ENCODE measurements at regions not wholly inside any gene's neighbourhood (a gene's known extent, or its start where the extent isn't known, plus 50 kb on each side); places are given as distances from the start of the nearest gene placed in this dataset.
"Not testable (repeated sequence)": the region's sequence is repeated elsewhere in the genome, so short reads cannot be mapped to it uniquely, and the experiment has no call there.

DNA sequence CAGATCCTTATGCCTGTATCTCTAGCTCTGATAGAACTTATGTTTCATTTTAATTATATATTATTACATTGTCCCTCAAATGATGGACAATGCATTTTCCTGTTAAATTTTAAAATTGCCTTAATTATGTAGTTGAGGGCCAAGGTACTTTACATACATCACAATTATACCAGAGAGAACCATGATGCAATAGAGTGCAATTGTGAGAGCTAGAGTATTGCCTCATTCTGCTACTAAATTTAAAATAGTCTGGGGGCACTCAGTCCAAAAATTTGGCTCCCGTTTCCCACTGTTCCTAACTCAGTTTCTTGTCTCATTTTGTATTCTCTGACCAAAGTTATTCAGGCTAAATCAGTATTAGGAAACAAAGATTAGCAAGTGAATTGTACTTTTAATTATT is 378.5 kb upstream of the ZFP42 start:
- DNase-seq = no peak

DNA sequence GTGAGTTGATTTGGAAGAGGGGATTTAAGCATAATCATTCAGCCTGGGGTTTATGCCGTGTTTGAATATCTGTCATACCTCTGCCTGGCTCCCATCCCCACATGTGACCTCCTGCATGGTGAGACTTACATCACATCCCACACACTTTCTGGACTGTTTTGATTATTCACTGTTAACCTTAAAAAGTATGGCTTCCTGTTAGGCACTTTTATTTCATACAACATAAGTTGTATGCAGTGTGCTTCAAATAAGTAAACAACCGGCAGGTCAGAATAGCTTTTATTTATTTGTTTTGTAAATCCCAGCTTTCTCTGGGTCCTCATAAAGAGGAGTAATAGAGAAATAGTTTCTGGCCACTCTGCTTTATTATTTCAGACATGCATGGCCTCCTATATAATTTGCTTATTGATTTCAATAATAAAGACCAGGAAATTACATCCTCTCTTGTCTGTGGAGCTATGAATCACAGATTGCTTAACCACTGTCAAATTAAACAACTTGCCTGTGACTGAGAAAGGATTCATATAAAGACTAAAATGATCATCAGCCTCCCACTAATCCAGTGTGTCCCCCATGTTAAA is 376.8 kb upstream of the ZFP42 start:
- no peak for DNase-seq

DNA sequence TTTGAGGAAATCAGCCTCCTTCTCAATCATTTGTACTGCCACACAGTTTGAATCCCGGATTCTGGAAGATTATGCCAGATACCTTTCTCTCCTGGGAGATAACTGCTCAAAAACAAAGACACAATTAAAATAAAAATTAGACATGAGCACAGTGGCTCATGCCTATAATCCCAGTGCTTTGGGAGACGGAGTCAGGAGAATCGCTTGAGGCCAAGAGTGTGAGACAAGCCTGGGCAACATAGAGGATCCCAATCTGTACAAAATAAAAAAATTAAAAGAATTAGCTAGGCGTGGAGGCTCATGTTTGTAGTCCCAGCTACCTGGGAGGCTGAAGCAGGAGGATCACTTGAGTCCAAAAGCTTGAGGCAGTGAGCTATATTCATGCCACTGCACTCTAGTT is 376.3 kb upstream of the ZFP42 start:
- DNase-seq = no peak

DNA sequence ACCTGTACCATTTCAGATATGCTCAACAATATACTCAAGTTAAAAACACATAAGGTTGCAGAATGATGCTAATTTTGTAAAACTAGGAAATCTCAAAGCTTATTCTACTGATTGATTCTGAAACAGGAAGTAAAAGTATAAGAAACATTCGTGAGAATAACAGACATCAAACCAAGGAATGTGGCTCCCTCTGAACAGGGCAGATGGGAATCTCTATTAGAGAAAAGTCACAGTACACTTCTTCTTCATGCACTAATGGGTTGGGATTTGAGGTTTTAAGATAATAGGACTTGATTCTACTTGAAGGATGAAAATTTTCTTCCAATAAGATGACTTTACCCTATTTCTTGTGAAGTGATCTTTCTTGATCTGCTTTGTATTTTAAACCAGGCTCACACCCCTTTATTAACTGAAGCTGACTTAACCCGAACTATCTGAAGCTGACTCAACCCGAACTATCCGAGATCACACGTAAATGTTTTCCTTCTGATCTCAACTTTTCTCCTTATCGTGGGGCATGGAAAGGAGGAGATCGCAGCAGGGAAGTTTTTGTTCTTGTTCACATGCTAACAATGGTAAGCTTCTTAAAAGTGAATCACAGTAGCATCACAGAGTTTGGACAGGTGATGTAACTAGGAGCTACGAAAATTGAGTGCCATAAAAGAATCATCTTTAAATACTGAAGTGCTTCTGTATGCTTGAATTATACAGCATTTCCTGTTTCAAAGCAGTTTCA is 363.1 kb upstream of the ZFP42 start:
- DNase-seq = no peak

DNA sequence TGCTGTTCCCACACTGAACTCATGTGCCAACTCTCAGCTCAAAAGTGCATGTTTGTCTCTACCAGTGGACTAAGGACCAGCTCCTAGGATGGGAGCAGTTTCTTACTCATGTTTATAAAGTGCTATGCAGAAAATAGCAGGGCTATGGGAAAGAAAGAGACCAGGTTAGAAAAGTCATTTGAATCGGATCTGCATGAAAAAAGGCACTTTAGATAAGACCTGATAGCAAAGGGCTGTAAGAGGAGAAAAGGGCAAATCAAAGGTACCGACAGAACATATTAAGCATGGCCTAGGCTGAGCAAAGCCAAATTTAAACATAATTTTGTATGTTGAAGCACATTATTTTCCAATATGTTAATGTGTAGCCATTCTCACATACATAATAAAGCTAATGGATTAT is 362.3 kb upstream of the ZFP42 start:
- no peak for DNase-seq

DNA sequence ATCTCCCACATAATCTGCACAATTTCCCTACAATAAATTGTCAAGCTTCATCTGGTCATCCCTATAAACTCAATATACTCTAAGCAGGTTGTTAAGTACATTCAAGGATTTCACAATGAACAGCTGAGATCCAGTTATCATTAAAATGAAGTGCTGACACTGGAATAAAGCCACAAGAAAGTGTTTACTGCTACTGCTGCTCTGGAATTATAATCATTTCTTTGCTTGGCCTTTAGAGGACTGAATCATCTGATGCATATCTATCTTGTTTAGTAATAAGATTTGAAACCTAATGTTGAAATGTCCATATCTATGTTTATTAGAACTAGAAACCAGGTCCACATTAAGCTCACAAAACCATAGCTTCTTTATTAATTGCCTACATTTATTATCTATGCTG is 338.6 kb upstream of the ZFP42 start:
- no peak for DNase-seq

DNA sequence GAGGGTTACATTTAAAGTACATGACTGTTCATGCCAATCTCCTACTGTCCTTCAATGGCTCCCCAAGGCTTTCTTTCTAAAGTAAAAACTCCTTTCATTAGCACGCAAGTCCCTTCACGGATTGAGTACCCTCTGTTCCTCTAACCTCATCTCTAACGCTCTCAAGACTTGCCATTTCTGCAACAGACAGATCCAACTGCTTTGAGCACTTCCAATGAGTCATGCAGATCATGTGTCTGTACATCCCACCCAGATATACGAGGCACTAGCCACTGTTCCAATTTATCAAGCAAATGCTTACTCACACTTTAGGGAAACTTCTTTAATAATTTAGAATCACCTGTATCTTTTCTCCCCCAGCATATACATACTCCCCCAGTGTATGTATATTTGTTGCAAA is 332.5 kb upstream of the ZFP42 start:
- no peak for DNase-seq

DNA sequence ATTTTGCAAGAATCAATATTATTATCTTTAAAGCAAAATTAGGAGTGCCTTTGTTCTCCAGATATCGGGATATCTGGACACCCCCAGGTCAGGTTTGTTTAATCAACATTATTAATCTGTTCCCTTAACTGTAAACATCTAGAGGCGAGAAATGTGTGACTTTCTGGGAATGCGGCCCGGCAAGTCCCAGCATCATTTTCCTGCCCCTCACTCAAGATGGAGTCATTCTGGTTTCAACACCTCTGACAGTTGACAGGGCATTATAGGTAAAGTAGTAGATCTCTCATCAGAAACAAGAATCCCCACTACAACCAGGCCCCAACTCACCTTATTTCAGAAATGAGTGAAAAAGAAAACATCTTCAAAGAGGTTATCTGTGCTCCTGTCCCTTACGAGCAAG is 331.6 kb upstream of the ZFP42 start:
- DNase-seq = no peak

DNA sequence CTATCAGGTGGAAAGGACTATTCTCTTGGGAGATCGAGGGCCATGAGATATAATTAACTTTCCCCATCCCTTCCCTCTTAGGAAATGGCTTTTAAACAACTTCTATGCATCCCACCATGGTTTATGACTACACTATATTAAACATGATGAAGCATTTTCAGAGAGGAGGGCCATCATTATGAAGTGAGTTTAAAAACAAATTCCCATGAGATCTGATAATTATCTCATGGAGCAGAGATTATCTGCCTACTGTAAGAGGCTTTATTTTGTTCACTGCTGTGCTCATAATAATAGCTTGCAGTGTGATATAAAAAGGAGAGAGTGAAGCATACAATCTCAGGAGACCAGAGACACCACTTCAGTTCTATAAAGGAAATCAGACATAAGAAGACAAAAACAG is 330.5 kb upstream of the ZFP42 start:
- DNase-seq = no peak

DNA sequence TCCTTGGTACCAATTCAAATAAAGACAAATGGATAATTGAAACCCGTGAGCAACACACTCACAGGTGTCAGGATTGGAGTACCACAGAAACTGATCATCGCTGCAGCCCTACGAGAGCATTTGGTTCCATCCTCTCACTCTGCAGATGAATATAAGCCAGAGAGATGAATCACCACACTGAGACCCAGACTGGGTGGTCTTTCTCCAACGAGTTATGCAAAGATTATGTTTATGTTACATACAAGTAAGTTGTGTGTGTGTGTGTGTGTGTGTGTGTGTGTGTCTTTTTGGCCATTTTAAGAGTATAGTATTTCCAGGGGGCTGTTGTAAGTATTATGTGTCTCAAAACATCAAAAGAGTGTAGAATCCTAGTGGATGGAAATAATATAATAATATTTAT is 329.5 kb upstream of the ZFP42 start:
- DNase-seq = no peak

DNA sequence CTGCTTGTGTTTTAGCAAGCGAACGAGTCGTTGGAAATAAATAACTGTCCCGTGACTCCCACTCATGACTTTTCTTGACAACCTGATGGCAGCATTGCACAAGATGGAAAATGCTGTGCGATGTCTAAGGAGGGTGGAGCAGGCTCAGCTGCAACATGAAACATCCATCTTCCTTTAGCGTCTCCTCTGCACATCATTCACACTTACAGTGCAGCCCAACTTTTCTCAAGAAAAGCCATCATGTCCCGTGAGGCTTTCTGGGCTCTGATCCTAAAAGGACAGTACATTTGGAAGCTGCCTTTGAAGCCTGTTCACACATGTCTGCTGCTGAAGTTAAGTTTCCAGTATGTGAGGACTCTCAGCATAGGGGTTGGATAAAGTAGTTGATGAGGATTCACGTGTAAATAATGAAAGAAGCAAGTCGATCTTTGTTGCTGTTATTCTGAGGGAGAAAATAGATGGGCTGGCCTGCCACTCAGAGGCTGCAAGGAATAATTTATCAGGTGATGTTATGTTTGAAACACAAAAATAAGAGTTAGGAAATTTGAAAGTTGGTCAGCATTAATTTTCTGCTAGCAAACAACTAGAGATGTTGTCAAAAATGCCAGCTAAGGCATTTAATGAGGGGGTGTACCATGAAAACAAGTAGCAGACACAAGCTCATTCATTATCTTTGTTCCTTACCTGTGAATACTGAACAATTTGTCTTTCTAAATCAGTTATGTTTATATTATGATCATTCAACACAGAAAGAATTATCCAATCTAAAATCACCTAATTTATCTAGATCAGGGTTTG is 328.7 kb upstream of the ZFP42 start:
- no peak for DNase-seq

DNA sequence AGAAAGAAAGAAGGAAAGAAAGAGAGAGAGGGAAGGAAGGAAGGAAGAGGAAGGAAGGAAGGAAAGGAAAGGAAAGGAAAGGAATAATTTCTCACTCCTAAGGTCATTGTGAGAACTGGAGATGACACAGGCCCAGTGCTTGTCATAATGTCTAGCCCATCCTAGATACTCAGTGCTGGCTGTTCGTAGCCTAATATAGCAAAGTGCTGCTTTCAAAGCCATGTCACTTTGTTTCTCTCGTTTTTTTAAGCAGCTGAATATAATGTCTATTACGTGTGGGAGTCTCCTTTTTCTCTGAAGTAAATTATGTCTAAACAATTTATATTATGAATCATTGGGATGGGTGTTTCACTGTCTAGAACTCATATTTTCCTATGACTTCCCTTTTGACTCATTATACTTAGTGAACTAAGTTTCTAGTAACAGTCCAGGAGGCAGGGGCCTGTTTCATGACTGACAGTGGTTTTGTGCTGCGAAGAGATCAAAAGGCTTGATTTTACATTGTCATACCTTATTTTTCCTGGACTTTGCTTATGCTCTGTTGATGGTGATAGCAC is 327.0 kb upstream of the ZFP42 start:
- DNase-seq = no peak

DNA sequence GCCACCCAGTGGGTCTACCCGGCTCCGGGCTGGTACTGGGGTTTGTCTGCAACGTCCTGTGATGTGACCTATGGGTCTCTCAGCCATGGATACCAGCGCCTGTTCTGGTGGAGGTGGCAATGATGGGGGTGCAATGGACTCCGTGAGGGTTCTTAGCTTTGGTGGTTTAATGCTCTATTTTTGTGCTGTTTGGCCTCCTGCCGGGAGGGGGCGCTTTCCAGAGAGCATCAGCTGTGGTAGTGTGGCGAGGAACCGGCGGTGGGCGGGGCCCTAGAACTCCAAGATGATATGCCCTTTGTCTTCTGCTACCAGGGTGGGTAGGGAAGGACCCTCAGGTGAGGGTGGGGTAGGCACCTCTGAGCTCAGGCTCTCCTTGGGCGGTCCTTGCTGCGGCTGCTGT is 324.1 kb upstream of the ZFP42 start:
- not testable (repeated sequence) for DNase-seq

DNA sequence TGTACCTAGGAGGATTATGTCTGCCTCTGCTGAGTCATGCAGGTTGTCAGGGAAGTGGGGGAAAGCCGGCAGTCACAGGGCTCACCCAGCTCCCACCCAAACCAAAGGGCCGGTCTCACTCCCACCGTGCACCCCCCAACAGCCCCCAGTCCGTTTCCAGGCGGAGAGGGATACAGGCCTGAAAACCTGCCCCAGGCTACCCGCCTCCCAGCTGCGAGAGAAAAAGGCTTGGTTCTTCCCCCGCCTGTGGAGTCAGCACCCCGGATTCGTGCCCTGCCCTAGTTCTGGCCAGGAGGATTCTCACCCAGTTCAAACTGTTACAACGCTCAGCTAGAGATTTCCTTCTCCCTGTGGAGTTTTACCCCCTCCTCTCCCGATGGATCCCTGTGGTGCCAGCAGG is 323.6 kb upstream of the ZFP42 start:
- not testable (repeated sequence) for DNase-seq

DNA sequence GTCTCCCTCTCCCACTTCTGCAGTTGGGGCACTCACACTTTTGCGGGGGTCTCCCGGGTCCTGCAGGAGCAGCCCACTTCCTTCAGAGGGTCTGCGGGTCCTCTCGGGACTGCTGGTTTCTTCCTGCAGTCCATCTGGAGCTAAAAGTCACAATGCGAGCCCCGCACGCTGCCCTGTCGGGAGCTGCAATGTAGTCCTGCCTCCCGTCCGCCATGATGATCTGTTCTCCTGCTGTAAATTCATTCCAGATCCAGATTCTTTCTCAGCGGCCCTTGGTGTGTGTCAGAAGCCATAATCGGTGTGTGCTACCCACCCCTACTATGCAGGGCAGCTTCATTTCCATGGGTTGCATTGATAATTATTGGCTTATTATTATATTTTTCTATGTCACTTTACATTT is 323.0 kb upstream of the ZFP42 start:
- DNase-seq = not testable (repeated sequence)

DNA sequence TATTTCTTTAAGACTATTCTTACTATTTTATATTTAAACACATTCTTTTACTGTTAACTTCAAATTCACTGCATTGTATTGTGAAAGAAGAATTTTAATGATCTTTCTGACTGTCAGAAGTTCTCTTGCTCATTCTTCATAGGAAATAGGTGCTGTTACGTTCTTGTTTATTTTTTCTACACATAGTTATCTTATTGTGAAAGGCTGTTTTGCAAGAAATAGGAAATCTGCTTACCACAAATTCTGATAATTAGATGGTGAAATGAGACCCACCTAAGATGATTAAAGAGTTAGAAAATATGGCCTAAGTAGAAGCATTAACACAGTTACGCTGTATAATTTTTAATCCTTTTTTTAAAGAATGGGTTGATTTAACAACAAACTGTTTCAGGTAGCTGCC is 316.1 kb upstream of the ZFP42 start:
- no peak for DNase-seq

DNA sequence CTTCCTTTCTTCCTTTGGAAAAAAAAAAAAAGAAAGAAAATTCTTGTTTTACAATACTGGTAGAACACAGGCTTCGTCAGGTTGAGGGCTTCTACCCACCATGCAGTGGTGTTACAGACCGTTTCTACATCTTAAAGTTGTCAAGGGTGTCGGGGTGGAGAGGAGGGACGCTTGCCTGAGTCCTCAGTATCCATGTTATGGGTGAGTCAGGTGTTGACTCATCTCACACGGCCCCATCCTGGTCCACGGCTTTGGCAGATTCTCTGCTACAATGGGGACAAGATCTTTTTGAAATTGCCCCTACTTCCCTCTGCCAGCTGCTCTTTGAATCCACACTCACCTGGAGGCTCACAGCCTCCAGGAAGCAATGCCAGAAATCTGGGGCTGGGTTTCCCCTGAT is 310.3 kb upstream of the ZFP42 start:
- DNase-seq = no peak

DNA sequence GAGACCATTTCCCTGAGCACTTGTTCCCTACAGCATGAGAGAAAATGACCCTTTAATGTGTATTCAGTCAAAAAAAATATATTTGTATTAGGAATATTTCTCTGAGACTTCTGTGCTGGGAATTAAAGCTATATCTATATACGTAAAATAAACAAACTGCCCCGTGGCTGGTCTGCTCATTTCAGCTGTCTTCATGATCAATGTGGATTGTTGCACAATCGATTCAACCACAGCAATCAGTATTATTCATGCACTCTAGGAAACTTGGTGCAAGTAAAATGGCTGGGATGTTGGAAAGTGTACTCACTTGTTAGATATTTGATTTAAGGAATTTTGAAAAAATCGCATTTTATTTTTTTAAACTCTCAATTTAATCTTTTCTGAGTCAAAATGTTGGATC is 307.9 kb upstream of the ZFP42 start:
- no peak for DNase-seq

DNA sequence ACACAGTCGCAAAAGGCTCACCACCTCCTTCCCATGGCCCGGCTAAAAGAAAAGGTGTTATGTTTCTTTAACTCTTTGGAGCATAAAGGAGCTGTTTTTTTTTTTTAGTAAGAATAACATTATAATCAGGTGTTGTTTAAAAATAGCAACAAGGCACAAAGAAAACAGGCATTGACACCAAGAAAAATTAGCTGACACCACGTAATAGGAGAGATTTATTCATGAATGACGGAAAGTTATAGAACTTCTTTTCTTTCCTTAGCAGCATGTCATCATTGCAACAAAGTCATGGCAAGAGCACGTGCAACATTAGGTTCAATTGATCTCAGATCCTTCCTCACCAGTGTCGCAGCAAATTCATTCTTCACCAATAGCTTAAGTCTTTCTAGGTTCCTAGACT is 302.9 kb upstream of the ZFP42 start:
- DNase-seq = no peak

DNA sequence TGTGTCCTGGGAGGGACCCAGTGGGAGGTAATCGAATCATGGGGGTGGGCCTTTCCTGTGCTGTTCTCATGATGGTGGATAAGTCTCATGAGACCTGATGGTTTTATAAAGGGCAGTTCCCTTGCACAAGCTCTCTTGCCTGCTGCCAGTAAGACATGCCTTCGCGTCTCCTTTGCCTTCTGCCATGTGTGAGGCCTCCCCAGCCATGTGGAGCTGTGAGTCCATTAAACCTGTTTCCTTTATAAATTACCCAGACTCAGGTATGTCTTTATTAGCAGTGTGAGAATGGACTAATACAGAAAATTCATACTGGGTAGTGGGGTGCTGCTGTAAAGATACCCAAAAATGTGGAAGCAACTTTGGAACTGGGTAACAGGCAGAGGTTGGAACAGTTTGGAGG is 300.0 kb upstream of the ZFP42 start:
- DNase-seq = not testable (repeated sequence)

DNA sequence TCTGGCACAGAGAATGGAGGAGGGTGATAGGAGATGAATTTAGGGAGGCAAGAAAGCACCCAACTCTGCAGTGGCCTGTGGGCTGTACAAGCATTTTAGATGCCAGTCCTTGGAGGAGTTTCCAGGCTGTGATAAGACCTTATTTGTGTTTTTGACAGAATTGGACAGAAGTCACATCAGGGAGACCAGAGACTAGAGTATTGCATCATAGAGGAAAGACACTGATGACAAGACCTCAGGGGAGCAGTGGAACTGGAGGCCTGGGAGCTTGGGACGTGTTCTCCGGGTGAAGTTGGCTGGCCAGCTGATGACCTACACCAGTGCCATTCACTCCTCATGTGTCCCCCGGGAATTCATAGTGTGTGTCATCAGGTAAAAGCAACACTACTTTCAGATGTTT is 284.0 kb upstream of the ZFP42 start:
- DNase-seq = no peak

DNA sequence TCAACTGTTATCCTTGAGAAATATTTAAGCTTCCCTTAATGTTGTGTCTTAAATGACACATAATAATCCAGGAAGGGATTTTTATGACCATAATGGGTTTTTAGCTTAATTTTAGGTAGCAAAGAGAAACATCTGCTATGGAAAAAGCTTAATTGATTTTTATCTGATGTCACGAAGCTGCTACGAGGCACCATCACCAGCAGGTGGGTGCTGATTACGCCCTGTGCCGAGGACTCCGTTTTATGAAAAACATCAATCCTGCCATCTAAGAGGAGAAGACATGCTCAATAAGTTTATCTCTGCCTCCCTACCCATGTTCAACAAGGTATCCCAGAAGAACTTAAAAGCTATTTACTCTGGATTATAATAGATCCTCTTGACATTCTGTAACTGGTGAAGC is 280.6 kb upstream of the ZFP42 start:
- no peak for DNase-seq

DNA sequence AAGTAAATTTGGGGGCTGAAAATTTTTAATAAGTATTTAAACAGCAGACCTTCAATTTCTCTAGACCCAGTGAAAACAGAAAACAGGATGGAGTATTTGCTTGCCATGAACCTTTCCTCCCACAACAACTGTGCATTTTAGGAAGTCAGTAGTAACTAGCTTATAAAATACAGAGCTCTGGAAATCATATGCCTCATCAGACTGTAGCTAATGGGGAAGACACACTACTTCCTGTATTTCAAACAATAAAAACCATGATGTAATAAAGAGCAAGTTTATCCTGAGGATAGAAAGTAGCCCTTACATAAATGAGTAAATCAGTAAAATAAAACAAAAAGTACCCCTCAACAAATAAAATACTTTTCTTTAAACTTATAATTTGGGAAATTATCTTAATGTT is 280.1 kb upstream of the ZFP42 start:
- no peak for DNase-seq

DNA sequence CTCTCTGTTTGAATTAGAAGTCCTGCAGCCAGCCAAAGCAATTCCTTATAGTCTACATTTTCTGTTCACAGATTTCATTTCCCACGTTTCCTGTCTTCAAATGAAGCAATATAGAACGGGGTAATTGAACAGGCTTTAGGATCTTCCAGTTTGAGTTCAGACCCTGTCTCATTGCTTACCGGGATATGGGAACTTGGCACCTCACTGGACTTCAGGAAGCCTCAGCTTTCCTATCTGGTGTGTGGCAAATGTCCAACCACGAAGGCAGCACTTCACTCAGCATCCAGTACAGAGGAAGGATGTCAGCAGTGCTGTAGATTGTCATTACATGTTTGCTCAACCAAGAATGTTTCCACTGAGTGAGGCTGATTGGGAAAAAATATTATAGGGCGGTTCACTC is 271.1 kb upstream of the ZFP42 start:
- no peak for DNase-seq

Measured in DMS 273 treated with DMSO at 0.1 percent for 48 hours (cell line).